PC-9 (cell line): ENCODE measurements at regions not wholly inside any gene's neighbourhood (a gene's known extent, or its start where the extent isn't known, plus 50 kb on each side); places are given as distances from the start of the nearest gene placed in this dataset.

Experiments used
- BruUV-seq: library from RNA; stranded (reverse); fragments of 400-500 nt; replicated peaks from 2 replicates; lab custom pipeline; 2021; lab: Mats Ljungman, UMichigan
- CTCF ChIA-PET: fragments of 300-600 bp; sonication (Branson Sonifier 250); formaldehyde crosslinking; loops from one replicate; lab custom pipeline; 2022; ENCODE audit warnings: antibody characterized with exemption; lab: Charles Lee
- POLR2A ChIA-PET: fragments of 300-600 bp; sonication (Branson Sonifier 250); formaldehyde crosslinking; loops from one replicate; lab custom pipeline; 2022; ENCODE audit warnings: antibody characterized with exemption; ENCODE audit not compliant: unreplicated experiment; lab: Charles Lee
- DNase-seq, 2 experiments: peaks; one replicate each; pipeline versions ENCODE4 v3.0.0 to v3.0.0-alpha.2; 2015 to 2022; ENCODE audit warnings: mixed read lengths in 1 of 2
- H2AFZ ChIP-seq: fragments of 200-600 bp; sonication (generic); 2 replicates; pipeline ENCODE4 v1.8.1; 2017; ENCODE audit warnings: antibody characterized with exemption
- H3F3A ChIP-seq: fragments of 200-600 bp; sonication (generic); 2 replicates; pipeline ENCODE4 v1.8.1; 2017; ENCODE audit warnings: antibody characterized with exemption, mild to moderate bottlenecking, low read depth; ENCODE audit not compliant: insufficient read depth
- H3K27ac ChIP-seq: fragments of 200-600 bp; sonication (generic); 2 replicates; pipeline ENCODE4 v1.6.1; 2016; ENCODE audit warnings: mixed run types
- H3K27me3 ChIP-seq: fragments of 200-600 bp; sonication (generic); 2 replicates; pipeline ENCODE4 v1.6.1; 2016; ENCODE audit warnings: low read depth, mixed run types; ENCODE audit not compliant: insufficient read depth
- H3K36me3 ChIP-seq: fragments of 200-600 bp; sonication (generic); 2 replicates; pipeline ENCODE4 v1.6.1; 2016; ENCODE audit warnings: low read depth, mixed run types
- H3K4me1 ChIP-seq: fragments of 200-600 bp; sonication (generic); replicated peaks from 2 replicates; pipeline ENCODE4 v1.6.1; 2016; ENCODE audit warnings: mixed run types; ENCODE audit not compliant: insufficient read depth
- H3K4me2 ChIP-seq: fragments of 200-600 bp; sonication (generic); 2 replicates; pipeline ENCODE4 v1.6.1; 2017; ENCODE audit warnings: mixed run types
- H3K4me3 ChIP-seq: fragments of 200-600 bp; sonication (generic); 2 replicates; pipeline ENCODE4 v1.6.1; 2016; ENCODE audit warnings: mixed run types
- H3K79me2 ChIP-seq: fragments of 200-600 bp; sonication (generic); 2 replicates; pipeline ENCODE4 v1.6.1; 2017; ENCODE audit warnings: low read depth, mixed run types
- H3K9me2 ChIP-seq: fragments of 200-600 bp; sonication (generic); 2 replicates; pipeline ENCODE4 v1.8.1; 2017; ENCODE audit warnings: mild to moderate bottlenecking; ENCODE audit not compliant: insufficient read depth
- H3K9me3 ChIP-seq: fragments of 200-600 bp; sonication (generic); 2 replicates; pipeline ENCODE4 v1.8.1; 2016; ENCODE audit warnings: low read depth; ENCODE audit not compliant: insufficient read depth
- H4K20me1 ChIP-seq: fragments of 200-600 bp; sonication (generic); 2 replicates; pipeline ENCODE4 v1.8.1; 2017; ENCODE audit not compliant: insufficient read depth
- CTCF ChIP-seq: fragments of 200-600 bp; sonication (generic); conservative IDR thresholded peaks from 2 replicates; pipeline ENCODE4 v1.6.1; 2017; ENCODE audit warnings: mixed run types, antibody characterized with exemption, mild to moderate bottlenecking, moderate library complexity
- EZH2 ChIP-seq: fragments of 200-600 bp; sonication (generic); IDR thresholded peaks from 2 replicates; pipeline ENCODE4 v1.8.0; 2017; ENCODE audit warnings: antibody characterized with exemption, low read depth
- intact Hi-C: fragments of 100-400 bp; cut with micrococcal nuclease; formaldehyde crosslinking; loops from one replicate; pipeline ENCODE4 v1.10.0; 2022; ENCODE audit not compliant: unreplicated experiment

- H3K4me1 ChIP-seq, result no peaks in the 10 kb centered on the region
- BruUV-seq, result no TSS peak
- H3K27me3 ChIP-seq, result no peaks in the 10 kb centered on the region
- H3F3A ChIP-seq, result no peaks in the 10 kb centered on the region
- ChIA-PET CTCF (no interaction called here), POLR2A (no interaction called here)
- TF ChIP-seq EZH2 (no peak), CTCF (no peak)
- H4K20me1 ChIP-seq, result no peaks in the 10 kb centered on the region
- H3K9me3 ChIP-seq, result no peaks in the 10 kb centered on the region; the same call in 1 of the 2 replicates
- no peaks in the 10 kb centered on the region; the same call in 1 of the 2 replicates for H3K9me2 ChIP-seq
- H3K27ac ChIP-seq, result no peak overlapping the region
- DNase-seq, result no peak
- no peaks in the 10 kb centered on the region for H3K79me2 ChIP-seq
- intact Hi-C loops, result no loop called here
- no peak overlapping the region for H2AFZ ChIP-seq
- H3K4me2 ChIP-seq, result no peak overlapping the region
- no peaks in the 10 kb centered on the region for H3K36me3 ChIP-seq
- H3K4me3 ChIP-seq, result no peak overlapping the region
Measured at GRCh38 chr3:164687211-164687610, 391.1 kb downstream of the SI start.

- no peaks in the 10 kb centered on the region for H3K79me2 ChIP-seq
- H4K20me1 ChIP-seq, result no peaks in the 10 kb centered on the region
- H3K36me3 ChIP-seq, result no peaks in the 10 kb centered on the region
- H3K27ac ChIP-seq, result no peak overlapping the region
- CTCF ChIA-PET, result no interaction called here
- POLR2A ChIA-PET, result interaction anchor here (0.5 to 0.7 kb wide), 2 partner anchors 354 to 1096 kb away, joined by 7 to 8 read pairs; no protein-coding TSS in a partner anchor
- H3K4me2 ChIP-seq, result no peak overlapping the region
- H2AFZ ChIP-seq, result no peak overlapping the region
- BruUV-seq, result no TSS peak
- peak in 1 of 2 experiments; percentile 31 for DNase-seq
- no peak overlapping the region for H3K4me3 ChIP-seq
- H3K9me3 ChIP-seq, result no peaks in the 10 kb centered on the region; the same call in 1 of the 2 replicates
- no peaks in the 10 kb centered on the region; the same call in 1 of the 2 replicates for H3K9me2 ChIP-seq
- no peaks in the 10 kb centered on the region for H3K27me3 ChIP-seq
- intact Hi-C loops, result no loop called here
- no peaks in the 10 kb centered on the region for H3F3A ChIP-seq
- no peak for TF ChIP-seq CTCF
- no peak for TF ChIP-seq EZH2
- H3K4me1 ChIP-seq, result no peaks in the 10 kb centered on the region
Measured at GRCh38 chr3:164683489-164683888, 394.8 kb downstream of the SI start.

- Histone ChIP-seq H3K4me1 (no peaks in the 10 kb centered on the region), H3K79me2 (no peaks in the 10 kb centered on the region), H3K9me2 (no peaks in the 10 kb centered on the region), H3K27ac (no peak overlapping the region), H3F3A (no peaks in the 10 kb centered on the region), H2AFZ (no peak overlapping the region), H3K4me3 (no peak overlapping the region), H3K27me3 (no peaks in the 10 kb centered on the region), H4K20me1 (no peaks in the 10 kb centered on the region), H3K9me3 (no peaks in the 10 kb centered on the region; the same call in 1 of the 2 replicates), H3K36me3 (no peaks in the 10 kb centered on the region), H3K4me2 (no peak overlapping the region)
- intact Hi-C loops, result no loop called here
- ChIA-PET POLR2A (no interaction called here), CTCF (no interaction called here)
- no peak for TF ChIP-seq CTCF
- no peak for TF ChIP-seq EZH2
- no TSS peak for BruUV-seq
- DNase-seq, result no peak
Measured at GRCh38 chr3:164679245-164679644, 399.1 kb downstream of the SI start.
